ENCODE measurements at regions not wholly inside any gene's neighbourhood (a gene's known extent, or its start where the extent isn't known, plus 50 kb on each side); places are given as distances from the start of the nearest gene placed in this dataset.

- DNase-seq (ENCODE audit: low read depth) (no peak), FAIRE-seq (no peak)
- TF ChIP-seq CTCF (IDR thresholded peaks at IDR 0.05; ENCODE audit: insufficient read depth, low read depth, low read length) (no peak), EZH2 (IDR thresholded peaks at IDR 0.05; ENCODE audit: insufficient read depth, low read length) (no peak)
- Mint-ChIP-seq H3K27ac (ENCODE audit: unreplicated experiment) (no peak overlapping the region), H3K36me3 (ENCODE audit: low read depth, unreplicated experiment) (no peaks in the 10 kb centered on the region), H3K9me3 (ENCODE audit: unreplicated experiment) (peaks cover 5% of the 10 kb centered on the region), H3K27me3 (ENCODE audit: low read depth, unreplicated experiment) (peaks cover 56% of the 10 kb centered on the region), H3K4me3 (ENCODE audit: unreplicated experiment) (no peak overlapping the region), H3K4me1 (ENCODE audit: low read depth, unreplicated experiment) (no peaks in the 10 kb centered on the region)
- Histone ChIP-seq H3K4me1 (ENCODE audit: insufficient read depth, low read length) (no peaks in the 10 kb centered on the region), H3K9me3 (ENCODE audit: insufficient read depth, low read depth, low read length) (no peaks in the 10 kb centered on the region), H2AFZ (ENCODE audit: low read depth, low read length) (no peak overlapping the region), H3K4me2 (ENCODE audit: low read length) (no peak overlapping the region), H3K36me3 (ENCODE audit: insufficient read depth, low read length) (no peaks in the 10 kb centered on the region), H3K9ac (ENCODE audit: low read length) (no peak overlapping the region), H3K4me3 (ENCODE audit: insufficient read depth, low read depth, low read length) (no peak overlapping the region), H3K27ac (ENCODE audit: low read depth, low read length) (no peak overlapping the region), H4K20me1 (ENCODE audit: insufficient read depth, low read length) (no peaks in the 10 kb centered on the region), H3K79me2 (ENCODE audit: insufficient read depth, low read length) (no peaks in the 10 kb centered on the region), H3K27me3 (ENCODE audit: insufficient read depth, low read length) (no peaks in the 10 kb centered on the region)
Observed at GRCh38 chr7:125661-126060, 66.7 kb upstream of the FAM20C start.

- DNase-seq (ENCODE audit: low read depth) (no peak), FAIRE-seq (no peak)
- H3K27me3 Mint-ChIP-seq (ENCODE audit: low read depth, unreplicated experiment), result peaks cover 50% of the 10 kb centered on the region
- no peaks in the 10 kb centered on the region for H4K20me1 ChIP-seq (ENCODE audit: insufficient read depth, low read length)
- no peak overlapping the region for H3K4me2 ChIP-seq (ENCODE audit: low read length)
- H2AFZ ChIP-seq (ENCODE audit: low read depth, low read length), result no peak overlapping the region
- no peaks in the 10 kb centered on the region for H3K79me2 ChIP-seq (ENCODE audit: insufficient read depth, low read length)
- peaks cover 5% of the 10 kb centered on the region for H3K9me3 Mint-ChIP-seq (ENCODE audit: unreplicated experiment)
- H3K4me3 Mint-ChIP-seq (ENCODE audit: unreplicated experiment), result no peak overlapping the region
- no peaks in the 10 kb centered on the region for H3K4me1 Mint-ChIP-seq (ENCODE audit: low read depth, unreplicated experiment)
- no peaks in the 10 kb centered on the region for H3K36me3 ChIP-seq (ENCODE audit: insufficient read depth, low read length)
- no peak overlapping the region for H3K4me3 ChIP-seq (ENCODE audit: insufficient read depth, low read depth, low read length)
- H3K4me1 ChIP-seq (ENCODE audit: insufficient read depth, low read length), result no peaks in the 10 kb centered on the region
- H3K27me3 ChIP-seq (ENCODE audit: insufficient read depth, low read length), result no peaks in the 10 kb centered on the region
- no peaks in the 10 kb centered on the region for H3K9me3 ChIP-seq (ENCODE audit: insufficient read depth, low read depth, low read length)
- no peak overlapping the region for H3K9ac ChIP-seq (ENCODE audit: low read length)
- H3K27ac Mint-ChIP-seq (ENCODE audit: unreplicated experiment), result no peak overlapping the region
- TF ChIP-seq EZH2 (IDR thresholded peaks at IDR 0.05; ENCODE audit: insufficient read depth, low read length) (no peak), CTCF (IDR thresholded peaks at IDR 0.05; ENCODE audit: insufficient read depth, low read depth, low read length) (no peak)
- H3K27ac ChIP-seq (ENCODE audit: low read depth, low read length), result no peak overlapping the region
- no peaks in the 10 kb centered on the region for H3K36me3 Mint-ChIP-seq (ENCODE audit: low read depth, unreplicated experiment)
Observed at GRCh38 chr7:126368-126767, 66.0 kb upstream of the FAM20C start.

GRCh38 chr7:127064-127598 lies 65.2 kb upstream of the FAM20C start:
- no peaks in the 10 kb centered on the region for H3K27me3 ChIP-seq (ENCODE audit: insufficient read depth, low read length)
- H2AFZ ChIP-seq (ENCODE audit: low read depth, low read length), result no peak overlapping the region
- no peak overlapping the region for H3K4me2 ChIP-seq (ENCODE audit: low read length)
- TF ChIP-seq EZH2 (IDR thresholded peaks at IDR 0.05; ENCODE audit: insufficient read depth, low read length) (no peak), CTCF (IDR thresholded peaks at IDR 0.05; ENCODE audit: insufficient read depth, low read depth, low read length) (no peak)
- no peaks in the 10 kb centered on the region for H4K20me1 ChIP-seq (ENCODE audit: insufficient read depth, low read length)
- no peaks in the 10 kb centered on the region for H3K79me2 ChIP-seq (ENCODE audit: insufficient read depth, low read length)
- no peak overlapping the region for H3K27ac Mint-ChIP-seq (ENCODE audit: unreplicated experiment)
- peaks cover 50% of the 10 kb centered on the region for H3K27me3 Mint-ChIP-seq (ENCODE audit: low read depth, unreplicated experiment)
- H3K4me1 Mint-ChIP-seq (ENCODE audit: low read depth, unreplicated experiment), result no peaks in the 10 kb centered on the region
- no peak overlapping the region for H3K9ac ChIP-seq (ENCODE audit: low read length)
- H3K4me3 ChIP-seq (ENCODE audit: insufficient read depth, low read depth, low read length), result no peak overlapping the region
- H3K36me3 Mint-ChIP-seq (ENCODE audit: low read depth, unreplicated experiment), result no peaks in the 10 kb centered on the region
- FAIRE-seq (no peak), DNase-seq (ENCODE audit: low read depth) (no peak)
- no peaks in the 10 kb centered on the region for H3K4me1 ChIP-seq (ENCODE audit: insufficient read depth, low read length)
- no peak overlapping the region for H3K27ac ChIP-seq (ENCODE audit: low read depth, low read length)
- H3K9me3 Mint-ChIP-seq (ENCODE audit: unreplicated experiment), result peaks cover 5% of the 10 kb centered on the region
- H3K4me3 Mint-ChIP-seq (ENCODE audit: unreplicated experiment), result no peak overlapping the region
- H3K36me3 ChIP-seq (ENCODE audit: insufficient read depth, low read length), result no peaks in the 10 kb centered on the region
- no peaks in the 10 kb centered on the region for H3K9me3 ChIP-seq (ENCODE audit: insufficient read depth, low read depth, low read length)
